Natural killer cell treated with Interleukin-12 subunit alpha and Interleukin-12 subunit beta and Interleukin-15 and Interleukin-18, amount 100 ng/mL, for 72 hours (primary cell): ENCODE measurements at regions not wholly inside any gene's neighbourhood (a gene's known extent, or its start where the extent isn't known, plus 50 kb on each side); places are given as distances from the start of the nearest gene placed in this dataset.

Source experiments
- ATAC-seq, 2 donors: fragments of 150-1000 bp; cut with Tn5 transposase in 1 of 2; sonication (Bioruptor Pico), chemical (Tn5 transposase) in 1 of 2; 2 replicates each; pipeline ENCODE4 v1.10.0; 2021
- DNase-seq: peaks from one replicate; pipeline ENCODE4 v3.0.0; 2022; ENCODE audit warnings: low spot score
- H3K27ac Mint-ChIP-seq, 2 donors: 1 replicate in 1 of 2; 2 replicates in 1 of 2; pipeline ENCODE4 v1.8.0; 2022; ENCODE audit warnings: mixed read lengths in 2 of 2, mild to moderate bottlenecking in 1 of 2, moderate library complexity in 1 of 2
- H3K27me3 Mint-ChIP-seq, 2 donors: 1 replicate in 1 of 2; 2 replicates in 1 of 2; pipeline ENCODE4 v1.8.0; 2022; ENCODE audit warnings: mixed read lengths in 2 of 2
- H3K36me3 Mint-ChIP-seq: one replicate; pipeline ENCODE4 v1.8.0; 2022; ENCODE audit warnings: mixed read lengths
- H3K4me1 Mint-ChIP-seq, 2 donors: 1 replicate in 1 of 2; 2 replicates in 1 of 2; pipeline ENCODE4 v1.8.0; 2022; ENCODE audit warnings: low read depth in 2 of 2, mixed read lengths in 2 of 2, mild to moderate bottlenecking in 1 of 2
- H3K4me3 Mint-ChIP-seq: one replicate; pipeline ENCODE4 v1.8.0; 2022; ENCODE audit warnings: mixed read lengths
- H3K9me3 Mint-ChIP-seq: 2 replicates; pipeline ENCODE4 v1.8.0; 2022; ENCODE audit warnings: mixed read lengths

DNA sequence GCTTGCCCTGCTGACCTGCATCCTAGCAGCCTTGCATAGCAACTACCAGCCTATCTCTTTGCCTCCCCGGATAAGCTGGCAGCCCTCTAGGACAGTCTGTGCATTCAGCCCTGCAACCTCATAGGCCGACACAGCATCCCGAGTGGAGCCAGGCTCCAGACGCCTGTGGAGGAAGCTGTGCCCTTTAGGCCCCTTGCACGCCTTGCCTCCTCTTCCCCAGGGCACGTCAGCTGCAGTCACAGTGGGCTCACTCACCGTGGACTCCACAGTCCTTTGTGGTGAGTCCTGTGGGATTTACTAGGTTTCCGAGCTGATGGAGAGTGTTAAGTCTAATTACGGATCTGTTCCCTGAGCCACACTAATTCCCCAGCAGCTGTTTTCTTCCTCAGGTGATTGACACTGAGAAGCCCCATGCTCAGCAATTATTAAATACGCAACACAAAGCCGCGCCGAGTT, 540.0 kb downstream of the TCERG1L start:
- Mint-ChIP-seq H3K4me3 (no peak overlapping the region), H3K4me1 (no peaks in the 10 kb centered on the region), H3K27me3 (peaks cover 5 to 7% of the 10 kb centered on the region in 2 donors), H3K9me3 (no peaks in the 10 kb centered on the region), H3K36me3 (no peaks in the 10 kb centered on the region), H3K27ac (no peak overlapping the region)
- ATAC-seq (no peak), DNase-seq (no peak)

DNA sequence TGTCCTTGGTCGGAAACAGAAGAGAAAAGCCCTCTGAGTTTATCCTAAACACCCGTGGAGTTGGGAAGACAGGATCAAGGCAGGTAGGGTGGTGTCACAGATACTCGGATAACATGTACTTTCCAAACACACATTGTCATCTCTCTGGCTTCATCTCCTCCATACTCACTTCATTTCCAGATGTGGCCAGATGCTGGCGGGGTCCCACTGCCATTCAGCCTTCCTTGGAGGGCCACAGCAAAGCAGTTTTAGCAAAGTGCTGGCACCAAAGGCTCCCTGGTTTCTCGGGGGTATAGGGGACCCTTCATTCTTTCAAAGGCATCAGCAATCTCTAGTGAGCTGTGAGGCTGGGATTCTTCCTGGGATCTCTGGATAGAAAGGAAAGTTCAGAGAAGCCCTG, 539.5 kb downstream of the TCERG1L start:
- Mint-ChIP-seq H3K27ac (no peak overlapping the region), H3K36me3 (no peaks in the 10 kb centered on the region), H3K4me3 (no peak overlapping the region), H3K4me1 (no peaks in the 10 kb centered on the region), H3K27me3 (peaks cover 5 to 7% of the 10 kb centered on the region in 2 donors), H3K9me3 (no peaks in the 10 kb centered on the region)
- no peak for ATAC-seq
- DNase-seq = peak; percentile 8

DNA sequence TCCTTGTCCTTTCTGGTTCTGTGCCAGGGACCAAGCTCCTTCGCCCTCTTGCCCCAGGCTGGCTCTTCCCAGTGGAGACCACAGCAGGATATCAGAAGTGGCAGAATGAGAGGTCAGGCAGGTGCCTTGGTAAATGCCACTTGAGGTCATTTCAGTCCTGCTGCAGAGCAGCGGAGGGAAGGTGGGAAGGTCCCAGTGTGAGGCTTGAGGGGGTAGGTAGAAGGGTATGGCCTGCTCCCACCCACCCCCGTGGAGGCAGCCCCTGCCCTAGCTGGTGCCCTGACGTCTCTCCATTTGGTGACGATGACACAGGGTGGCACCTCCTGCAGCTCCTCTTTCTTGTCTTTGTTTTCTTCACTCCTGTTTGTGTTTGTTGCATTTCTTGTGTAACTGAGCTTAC, 538.8 kb downstream of the TCERG1L start:
- ATAC-seq = peak in 1 of 2 donors; percentile 8
- no peaks in the 10 kb centered on the region for H3K4me1 Mint-ChIP-seq
- H3K27me3 Mint-ChIP-seq = peaks cover 5 to 7% of the 10 kb centered on the region in 2 donors
- H3K4me3 Mint-ChIP-seq = no peak overlapping the region
- H3K36me3 Mint-ChIP-seq = no peaks in the 10 kb centered on the region
- DNase-seq = peak; percentile 13
- no peaks in the 10 kb centered on the region for H3K9me3 Mint-ChIP-seq
- no peak overlapping the region for H3K27ac Mint-ChIP-seq

DNA sequence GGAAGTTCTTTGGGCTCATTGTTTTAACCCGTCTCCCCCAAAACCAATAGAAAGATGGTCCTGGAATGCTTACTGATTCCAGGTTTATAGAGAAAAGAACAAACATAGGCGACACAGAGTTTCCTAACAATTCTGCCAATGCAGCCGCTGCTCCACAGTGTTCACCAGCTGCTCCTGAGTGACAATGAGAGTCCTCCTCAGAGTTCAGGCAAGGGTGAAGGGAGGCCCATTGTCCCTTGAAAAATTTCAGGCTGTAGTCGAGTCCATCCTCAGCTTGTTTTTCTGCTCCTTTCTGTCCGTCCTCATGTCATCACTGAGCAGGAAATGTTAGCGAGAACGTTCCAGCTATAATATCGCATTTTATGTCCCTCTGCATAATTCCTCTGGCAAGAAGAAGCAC, 537.6 kb downstream of the TCERG1L start:
- Mint-ChIP-seq H3K9me3 (no peaks in the 10 kb centered on the region), H3K27me3 (peaks cover 5 to 7% of the 10 kb centered on the region in 2 donors), H3K4me3 (no peak overlapping the region), H3K4me1 (no peaks in the 10 kb centered on the region), H3K27ac (no peak overlapping the region), H3K36me3 (no peaks in the 10 kb centered on the region)
- ATAC-seq (no peak), DNase-seq (peak; percentile 25)

DNA sequence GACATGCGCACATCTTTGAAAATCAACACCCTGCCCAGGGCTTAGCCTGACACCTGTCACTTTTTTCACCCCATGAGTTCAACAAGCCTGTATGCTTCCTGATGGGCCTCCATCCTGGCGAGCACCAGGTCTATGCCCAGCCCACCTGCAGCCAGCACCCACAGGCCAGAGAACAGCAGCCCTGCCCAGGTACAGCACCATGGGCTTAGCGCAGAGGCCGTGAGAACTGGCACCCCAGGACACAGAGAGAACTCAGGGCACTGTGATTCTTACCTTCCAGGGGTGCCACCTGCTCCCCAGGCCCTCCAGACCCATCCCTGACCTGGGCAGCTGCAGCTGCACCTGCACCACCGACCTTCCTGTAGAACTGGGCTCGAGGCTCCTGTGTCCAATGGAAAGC, 536.6 kb downstream of the TCERG1L start:
- no peak for DNase-seq

DNA sequence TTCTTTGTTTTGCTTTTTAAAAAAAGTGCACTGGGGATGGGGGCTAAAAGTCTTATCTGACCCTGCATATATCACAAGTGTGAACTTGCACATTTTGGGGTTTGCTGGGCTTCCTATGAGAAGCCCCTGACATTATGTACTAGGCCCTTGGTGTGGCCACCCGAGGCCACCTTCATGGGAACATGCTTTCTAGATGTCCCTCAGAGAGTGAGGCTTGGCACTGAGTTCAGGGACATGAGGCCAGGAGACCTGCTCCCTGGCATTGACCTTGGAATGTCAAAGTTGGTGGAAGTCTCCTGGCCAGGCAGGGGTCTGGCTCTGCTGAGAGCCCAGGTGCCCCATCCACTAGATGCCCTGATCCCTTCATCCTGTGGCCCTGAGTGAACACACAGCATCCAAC, 536.2 kb downstream of the TCERG1L start:
- H3K9me3 Mint-ChIP-seq = no peaks in the 10 kb centered on the region
- no peaks in the 10 kb centered on the region for H3K36me3 Mint-ChIP-seq
- H3K4me1 Mint-ChIP-seq = no peaks in the 10 kb centered on the region
- H3K4me3 Mint-ChIP-seq = no peak overlapping the region
- ATAC-seq (no peak), DNase-seq (peak; percentile 23)
- no peak overlapping the region for H3K27ac Mint-ChIP-seq
- H3K27me3 Mint-ChIP-seq = peaks cover 5 to 7% of the 10 kb centered on the region in 2 donors

More for the DNA sequence above, 536.6 kb downstream of the TCERG1L start:
- no peaks in the 10 kb centered on the region for H3K9me3 Mint-ChIP-seq
- H3K4me3 Mint-ChIP-seq = no peak overlapping the region
- no peaks in the 10 kb centered on the region for H3K4me1 Mint-ChIP-seq
- no peaks in the 10 kb centered on the region for H3K36me3 Mint-ChIP-seq
- H3K27ac Mint-ChIP-seq = no peak overlapping the region
- ATAC-seq = no peak
- peaks cover 5 to 7% of the 10 kb centered on the region in 2 donors for H3K27me3 Mint-ChIP-seq

- Mint-ChIP-seq H3K9me3 (no peaks in the 10 kb centered on the region), H3K27me3 (peaks cover 5 to 7% of the 10 kb centered on the region in 2 donors), H3K36me3 (no peaks in the 10 kb centered on the region), H3K4me3 (no peak overlapping the region), H3K4me1 (no peaks in the 10 kb centered on the region), H3K27ac (no peak overlapping the region)
- DNase-seq (peak; percentile 28), ATAC-seq (no peak)
Measured at GRCh38 chr10:130776724-130777123, 534.8 kb downstream of the TCERG1L start.

- ATAC-seq (no peak), DNase-seq (peak; percentile 58)
- H3K9me3 Mint-ChIP-seq = no peaks in the 10 kb centered on the region
- peaks cover 5 to 7% of the 10 kb centered on the region in 2 donors for H3K27me3 Mint-ChIP-seq
- no peak overlapping the region for H3K27ac Mint-ChIP-seq
- H3K4me3 Mint-ChIP-seq = no peak overlapping the region
- no peaks in the 10 kb centered on the region for H3K4me1 Mint-ChIP-seq
- no peaks in the 10 kb centered on the region for H3K36me3 Mint-ChIP-seq
Measured at GRCh38 chr10:130777507-130778165, 533.9 kb downstream of the TCERG1L start.

DNA sequence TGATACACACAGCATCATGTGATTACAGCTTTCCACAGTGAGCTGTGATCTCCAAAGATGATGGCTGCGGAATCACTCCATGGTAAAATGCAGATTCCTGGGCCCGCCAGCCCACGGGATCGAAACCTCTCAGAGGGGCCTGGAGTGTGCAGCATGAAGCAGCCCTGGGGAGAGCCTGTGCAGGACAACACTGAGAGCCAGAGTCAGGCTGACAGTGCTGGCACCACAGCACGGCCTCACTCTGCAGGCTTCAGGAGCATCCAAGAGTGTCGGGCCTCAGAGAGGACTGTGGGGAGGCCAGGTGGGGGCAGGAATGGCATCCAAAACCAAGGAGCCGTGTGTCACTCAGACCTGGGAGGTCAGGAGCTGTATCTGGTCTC, 533.4 kb downstream of the TCERG1L start:
- DNase-seq = no peak
- no peak overlapping the region for H3K4me3 Mint-ChIP-seq
- no peaks in the 10 kb centered on the region for H3K9me3 Mint-ChIP-seq

GRCh38 chr10:130780763-130781162, 530.8 kb downstream of the TCERG1L start:
- H3K27ac Mint-ChIP-seq = no peak overlapping the region
- H3K9me3 Mint-ChIP-seq = no peaks in the 10 kb centered on the region
- H3K4me1 Mint-ChIP-seq = no peaks in the 10 kb centered on the region
- no peaks in the 10 kb centered on the region for H3K27me3 Mint-ChIP-seq
- no peaks in the 10 kb centered on the region for H3K36me3 Mint-ChIP-seq
- no peak for ATAC-seq
- no peak overlapping the region for H3K4me3 Mint-ChIP-seq
- no peak for DNase-seq

More for the DNA sequence above, 533.4 kb downstream of the TCERG1L start:
- H3K27ac Mint-ChIP-seq = no peak overlapping the region
- peaks cover 3 to 7% of the 10 kb centered on the region in 2 donors for H3K27me3 Mint-ChIP-seq
- H3K36me3 Mint-ChIP-seq = no peaks in the 10 kb centered on the region
- H3K4me1 Mint-ChIP-seq = no peaks in the 10 kb centered on the region
- ATAC-seq = no peak

- Mint-ChIP-seq H3K27ac (no peak overlapping the region), H3K9me3 (no peaks in the 10 kb centered on the region), H3K27me3 (no peaks in the 10 kb centered on the region), H3K4me1 (no peaks in the 10 kb centered on the region), H3K4me3 (no peak overlapping the region), H3K36me3 (no peaks in the 10 kb centered on the region)
- no peak for DNase-seq
- no peak for ATAC-seq
Measured at GRCh38 chr10:130781206-130781605, 530.3 kb downstream of the TCERG1L start.

DNA sequence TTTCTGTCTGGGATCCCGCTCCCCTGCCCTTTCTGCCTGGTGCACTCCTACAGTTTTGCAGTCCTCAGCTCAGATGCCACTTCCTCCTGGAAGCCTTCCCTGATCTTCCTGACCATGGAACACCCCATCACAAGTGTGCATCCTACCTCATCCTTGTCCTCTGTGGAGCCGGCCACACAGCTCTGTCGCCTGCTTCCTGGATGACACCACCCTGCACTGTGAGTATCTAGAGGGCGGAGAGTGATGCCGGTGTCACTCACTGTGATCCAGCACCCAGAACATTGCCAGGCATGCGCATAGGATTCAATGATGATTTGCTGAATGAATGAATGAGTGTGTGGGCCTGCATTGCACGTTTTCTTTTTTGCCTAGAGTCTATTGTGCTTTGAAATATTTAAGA, 529.9 kb downstream of the TCERG1L start:
- no peak for ATAC-seq
- no peaks in the 10 kb centered on the region for H3K27me3 Mint-ChIP-seq
- H3K4me1 Mint-ChIP-seq = no peaks in the 10 kb centered on the region
- no peaks in the 10 kb centered on the region for H3K9me3 Mint-ChIP-seq
- no peak overlapping the region for H3K4me3 Mint-ChIP-seq
- H3K27ac Mint-ChIP-seq = no peak overlapping the region
- no peaks in the 10 kb centered on the region for H3K36me3 Mint-ChIP-seq
- DNase-seq = no peak

GRCh38 chr10:130782467-130782866, 529.1 kb downstream of the TCERG1L start:
- Mint-ChIP-seq H3K4me3 (no peak overlapping the region), H3K27ac (no peak overlapping the region), H3K4me1 (no peaks in the 10 kb centered on the region), H3K36me3 (no peaks in the 10 kb centered on the region), H3K27me3 (no peaks in the 10 kb centered on the region), H3K9me3 (no peaks in the 10 kb centered on the region)
- no peak for ATAC-seq
- DNase-seq = no peak

- no peaks in the 10 kb centered on the region for H3K27me3 Mint-ChIP-seq
- no peaks in the 10 kb centered on the region for H3K4me1 Mint-ChIP-seq
- H3K36me3 Mint-ChIP-seq = no peaks in the 10 kb centered on the region
- no peaks in the 10 kb centered on the region for H3K9me3 Mint-ChIP-seq
- no peak overlapping the region for H3K27ac Mint-ChIP-seq
- no peak for DNase-seq
- ATAC-seq = no peak
- no peak overlapping the region for H3K4me3 Mint-ChIP-seq
Measured at GRCh38 chr10:130784326-130784725, 527.2 kb downstream of the TCERG1L start.
